Calu3 (cell line): ENCODE measurements at regions not wholly inside any gene's neighbourhood (a gene's known extent, or its start where the extent isn't known, plus 50 kb on each side); places are given as distances from the start of the nearest gene placed in this dataset.

Experiments
- BruUV-seq: library from RNA; stranded (reverse); fragments of 400-500 nt; replicated peaks from 2 replicates; lab custom pipeline; 2021; lab: Mats Ljungman, UMichigan
- CTCF ChIA-PET: fragments of 300-600 bp; sonication (Branson Sonifier 250); formaldehyde crosslinking; loops from one replicate; lab custom pipeline; 2022; ENCODE audit warnings: antibody characterized with exemption; lab: Charles Lee
- DNase-seq: peaks from one replicate; pipeline ENCODE4 v3.0.0; 2022
- H3K27ac Mint-ChIP-seq: one replicate; pipeline ENCODE4 v1.8.0; 2022; ENCODE audit warnings: mixed read lengths; ENCODE audit not compliant: unreplicated experiment
- H3K27me3 Mint-ChIP-seq: one replicate; pipeline ENCODE4 v1.8.0; 2022; ENCODE audit warnings: mixed read lengths; ENCODE audit not compliant: unreplicated experiment
- H3K36me3 Mint-ChIP-seq: one replicate; pipeline ENCODE4 v1.8.0; 2022; ENCODE audit warnings: mild to moderate bottlenecking, moderate library complexity, mixed read lengths; ENCODE audit not compliant: insufficient read depth, unreplicated experiment
- H3K4me1 Mint-ChIP-seq: one replicate; pipeline ENCODE4 v1.8.0; 2022; ENCODE audit warnings: mild to moderate bottlenecking, low read depth, mixed read lengths; ENCODE audit not compliant: unreplicated experiment
- H3K4me3 Mint-ChIP-seq: one replicate; pipeline ENCODE4 v1.8.0; 2022; ENCODE audit warnings: mild to moderate bottlenecking, low read depth, moderate library complexity, mixed read lengths; ENCODE audit not compliant: unreplicated experiment
- H3K9me3 Mint-ChIP-seq: one replicate; pipeline ENCODE4 v1.8.0; 2022; ENCODE audit warnings: low read depth, mixed read lengths; ENCODE audit not compliant: unreplicated experiment
- CTCF ChIP-seq: fragments of 200-600 bp; IDR thresholded peaks from one replicate; pipeline ENCODE4 v1.8.0; 2022; ENCODE audit warnings: antibody characterized with exemption; ENCODE audit not compliant: unreplicated experiment
- intact Hi-C: fragments of 100-400 bp; cut with micrococcal nuclease; formaldehyde crosslinking; loops from one replicate; pipeline ENCODE4 v1.10.0; 2022; ENCODE audit not compliant: unreplicated experiment

GRCh38 chr21:18476639-18477038 is 73.1 kb upstream of the TMPRSS15 start:
- TF ChIP-seq CTCF = no peak
- intact Hi-C loops = no loop called here
- Mint-ChIP-seq H3K9me3 (no peaks in the 10 kb centered on the region), H3K27me3 (no peaks in the 10 kb centered on the region), H3K27ac (no peak overlapping the region), H3K36me3 (no peaks in the 10 kb centered on the region), H3K4me3 (no peak overlapping the region), H3K4me1 (no peaks in the 10 kb centered on the region)
- no TSS peak for BruUV-seq
- CTCF ChIA-PET = no interaction called here
- DNase-seq = no peak

- Mint-ChIP-seq H3K27ac (no peak overlapping the region), H3K27me3 (no peaks in the 10 kb centered on the region), H3K36me3 (no peaks in the 10 kb centered on the region), H3K9me3 (no peaks in the 10 kb centered on the region), H3K4me1 (no peaks in the 10 kb centered on the region), H3K4me3 (no peak overlapping the region)
- DNase-seq = no peak
- CTCF ChIA-PET = no interaction called here
- no peak for TF ChIP-seq CTCF
- BruUV-seq = no TSS peak
- intact Hi-C loops = no loop called here
These were observed 73.5 kb upstream of the TMPRSS15 start for GRCh38 chr21:18477043-18477442.

GRCh38 chr21:18478513-18478912 is 74.9 kb upstream of the TMPRSS15 start:
- CTCF ChIA-PET = no interaction called here
- intact Hi-C loops = no loop called here

GRCh38 chr21:18488252-18488651 is 84.7 kb upstream of the TMPRSS15 start:
- no peak overlapping the region for H3K27ac Mint-ChIP-seq
- H3K4me1 Mint-ChIP-seq = no peaks in the 10 kb centered on the region
- CTCF ChIA-PET = no interaction called here
- DNase-seq = no peak
- TF ChIP-seq CTCF = no peak
- no peak overlapping the region for H3K4me3 Mint-ChIP-seq
- intact Hi-C loops = no loop called here
- BruUV-seq = no TSS peak
- no peaks in the 10 kb centered on the region for H3K27me3 Mint-ChIP-seq
- H3K9me3 Mint-ChIP-seq = no peaks in the 10 kb centered on the region
- no peaks in the 10 kb centered on the region for H3K36me3 Mint-ChIP-seq

More at GRCh38 chr21:18478513-18478912, 74.9 kb upstream of the TMPRSS15 start:
- Mint-ChIP-seq H3K4me1 (no peaks in the 10 kb centered on the region), H3K4me3 (no peak overlapping the region), H3K36me3 (no peaks in the 10 kb centered on the region), H3K27me3 (no peaks in the 10 kb centered on the region), H3K27ac (no peak overlapping the region), H3K9me3 (no peaks in the 10 kb centered on the region)
- TF ChIP-seq CTCF = no peak
- no peak for DNase-seq
- BruUV-seq = no TSS peak
